Endothelial cell (in vitro differentiated cells): ENCODE measurements at regions not wholly inside any gene's neighbourhood (a gene's known extent, or its start where the extent isn't known, plus 50 kb on each side); places are given as distances from the start of the nearest gene placed in this dataset.

ENCODE experiments used
- DNase-seq: peaks from one replicate; pipeline ENCODE4 v3.0.0; 2021; ENCODE audit warnings: low spot score
- H3K27ac Mint-ChIP-seq: one replicate; pipeline ENCODE4 v1.8.0; 2021; ENCODE audit warnings: mixed read lengths, inconsistent platforms; ENCODE audit not compliant: unreplicated experiment
- H3K27me3 Mint-ChIP-seq: one replicate; pipeline ENCODE4 v1.8.0; 2021; ENCODE audit warnings: mild to moderate bottlenecking, moderate library complexity, mixed read lengths, inconsistent platforms; ENCODE audit not compliant: unreplicated experiment
- H3K36me3 Mint-ChIP-seq: one replicate; pipeline ENCODE4 v1.8.0; 2021; ENCODE audit warnings: mild to moderate bottlenecking, low read depth, mixed read lengths, inconsistent platforms; ENCODE audit not compliant: unreplicated experiment
- H3K4me1 Mint-ChIP-seq: one replicate; pipeline ENCODE4 v1.8.0; 2021; ENCODE audit warnings: mild to moderate bottlenecking, mixed read lengths, inconsistent platforms; ENCODE audit not compliant: unreplicated experiment
- H3K4me3 Mint-ChIP-seq: one replicate; pipeline ENCODE4 v1.8.0; 2021; ENCODE audit warnings: mild to moderate bottlenecking, mixed read lengths, inconsistent platforms; ENCODE audit not compliant: unreplicated experiment
- H3K9me3 Mint-ChIP-seq: one replicate; pipeline ENCODE4 v1.8.0; 2021; ENCODE audit warnings: mixed read lengths, inconsistent platforms; ENCODE audit not compliant: unreplicated experiment
- TF ChIP-seq, protein P1 (sequence below): fragments of 200-600 bp; sonication (generic); IDR thresholded peaks from one replicate; pipeline ENCODE4 v1.5.0; 2021; ENCODE audit warnings: antibody characterized with exemption; ENCODE audit not compliant: unreplicated experiment

DNA sequence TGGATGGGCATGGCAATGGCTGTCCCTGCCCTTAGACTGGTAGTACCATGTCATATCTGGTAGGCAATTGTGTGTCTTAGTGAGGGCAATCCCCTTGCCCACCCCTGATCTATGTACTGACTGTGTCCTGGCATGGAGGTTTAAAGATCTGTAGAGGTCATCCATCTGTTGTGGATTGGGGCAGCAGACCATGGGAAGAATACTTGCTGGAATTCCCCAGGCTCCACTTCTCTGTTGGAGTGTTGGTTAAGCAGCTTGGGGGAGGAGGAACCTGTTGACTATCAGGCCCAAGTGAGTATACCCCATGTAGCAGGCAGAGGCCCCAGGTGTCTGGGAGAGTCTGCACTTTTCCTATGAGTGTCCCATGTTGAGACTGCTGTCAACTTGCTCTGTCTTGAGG lies 246.7 kb upstream of the DIPK2B start:
- Mint-ChIP-seq H3K4me3 (no peak overlapping the region), H3K27ac (no peak overlapping the region), H3K4me1 (peaks cover 1% of the 10 kb centered on the region), H3K36me3 (no peaks in the 10 kb centered on the region), H3K27me3 (no peaks in the 10 kb centered on the region), H3K9me3 (no peaks in the 10 kb centered on the region)
- no peak for DNase-seq
- TF ChIP-seq, protein P1, sequence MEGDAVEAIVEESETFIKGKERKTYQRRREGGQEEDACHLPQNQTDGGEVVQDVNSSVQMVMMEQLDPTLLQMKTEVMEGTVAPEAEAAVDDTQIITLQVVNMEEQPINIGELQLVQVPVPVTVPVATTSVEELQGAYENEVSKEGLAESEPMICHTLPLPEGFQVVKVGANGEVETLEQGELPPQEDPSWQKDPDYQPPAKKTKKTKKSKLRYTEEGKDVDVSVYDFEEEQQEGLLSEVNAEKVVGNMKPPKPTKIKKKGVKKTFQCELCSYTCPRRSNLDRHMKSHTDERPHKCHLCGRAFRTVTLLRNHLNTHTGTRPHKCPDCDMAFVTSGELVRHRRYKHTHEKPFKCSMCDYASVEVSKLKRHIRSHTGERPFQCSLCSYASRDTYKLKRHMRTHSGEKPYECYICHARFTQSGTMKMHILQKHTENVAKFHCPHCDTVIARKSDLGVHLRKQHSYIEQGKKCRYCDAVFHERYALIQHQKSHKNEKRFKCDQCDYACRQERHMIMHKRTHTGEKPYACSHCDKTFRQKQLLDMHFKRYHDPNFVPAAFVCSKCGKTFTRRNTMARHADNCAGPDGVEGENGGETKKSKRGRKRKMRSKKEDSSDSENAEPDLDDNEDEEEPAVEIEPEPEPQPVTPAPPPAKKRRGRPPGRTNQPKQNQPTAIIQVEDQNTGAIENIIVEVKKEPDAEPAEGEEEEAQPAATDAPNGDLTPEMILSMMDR: no peak

DNA sequence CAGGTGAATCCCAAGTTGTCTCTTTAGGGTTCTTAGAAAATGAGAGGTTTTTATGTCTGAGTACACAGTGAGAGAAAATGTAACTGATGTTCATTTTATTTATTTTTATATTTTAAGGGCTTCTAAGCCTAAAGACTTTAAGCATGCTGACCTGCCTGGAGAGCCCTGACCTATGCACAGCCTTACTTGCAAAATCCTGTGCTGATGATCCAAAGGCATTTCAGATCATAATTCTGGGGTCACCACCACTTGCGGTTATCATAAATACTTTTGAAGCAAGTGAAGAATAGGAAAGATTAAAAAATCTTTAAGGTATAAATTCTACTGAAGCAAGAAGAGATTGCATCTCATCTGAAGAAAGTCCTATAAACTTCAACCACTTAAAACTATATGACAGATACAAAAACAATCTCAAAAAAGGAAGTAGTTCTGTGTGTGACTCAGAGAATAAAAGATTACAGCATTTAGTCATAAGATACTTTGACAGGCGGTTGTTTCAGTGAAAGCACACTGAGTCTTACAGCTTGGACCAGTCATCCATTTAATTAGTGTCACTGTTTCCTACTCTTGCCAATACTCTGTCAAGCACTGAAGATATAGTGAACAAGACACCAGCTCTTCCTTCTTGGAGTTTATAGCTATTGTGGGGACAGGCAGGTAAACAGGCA lies 245.2 kb upstream of the DIPK2B start:
- H3K9me3 Mint-ChIP-seq: no peaks in the 10 kb centered on the region
- H3K4me3 Mint-ChIP-seq: no peak overlapping the region
- no peaks in the 10 kb centered on the region for H3K4me1 Mint-ChIP-seq
- no peaks in the 10 kb centered on the region for H3K27me3 Mint-ChIP-seq
- H3K27ac Mint-ChIP-seq: no peak overlapping the region
- TF ChIP-seq, protein P1: no peak
- DNase-seq: no peak
- no peaks in the 10 kb centered on the region for H3K36me3 Mint-ChIP-seq

DNA sequence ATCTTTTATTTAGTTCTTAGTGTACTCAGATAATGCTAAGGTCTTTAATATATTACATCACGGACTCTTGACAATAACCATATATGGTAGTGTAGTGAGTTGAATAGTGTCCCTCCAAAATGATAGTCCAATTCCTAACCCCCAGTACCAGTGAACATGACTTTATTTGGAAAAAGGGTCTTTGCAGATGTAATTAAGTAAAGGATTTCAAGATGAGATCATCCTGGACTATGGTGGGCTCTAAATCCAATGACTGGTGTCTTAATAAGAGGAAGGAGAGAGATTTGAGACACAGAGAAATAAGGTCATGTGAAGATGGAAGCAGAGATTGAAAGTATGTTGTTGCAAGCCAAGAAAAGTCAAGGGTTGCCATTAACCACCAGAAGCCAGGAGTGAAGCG lies 236.5 kb upstream of the DIPK2B start:
- TF ChIP-seq, protein P1: no peak
- Mint-ChIP-seq H3K9me3 (no peaks in the 10 kb centered on the region), H3K4me1 (no peaks in the 10 kb centered on the region), H3K4me3 (no peak overlapping the region), H3K27ac (no peak overlapping the region), H3K27me3 (no peaks in the 10 kb centered on the region), H3K36me3 (no peaks in the 10 kb centered on the region)
- no peak for DNase-seq

DNA sequence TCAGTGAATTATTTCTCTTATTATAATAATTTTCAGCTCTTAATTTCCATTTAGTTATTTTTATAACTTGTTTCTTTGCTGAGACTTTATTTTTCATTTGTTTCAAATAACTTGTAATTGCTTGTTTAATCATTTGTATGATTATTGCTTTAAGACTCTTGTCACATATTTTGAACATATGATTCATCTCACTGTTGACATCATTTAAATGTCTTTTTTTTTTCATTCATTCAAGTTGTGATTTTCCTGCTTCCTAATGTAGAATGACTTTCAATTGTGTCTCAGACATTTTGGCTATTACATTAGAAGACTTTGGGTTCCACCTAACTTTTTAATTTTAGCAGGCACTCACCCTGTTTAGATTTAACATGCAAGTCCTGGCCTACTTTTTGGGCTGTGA lies 234.8 kb upstream of the DIPK2B start:
- no peaks in the 10 kb centered on the region for H3K27me3 Mint-ChIP-seq
- no peaks in the 10 kb centered on the region for H3K4me1 Mint-ChIP-seq
- TF ChIP-seq, protein P1: no peak
- no peaks in the 10 kb centered on the region for H3K9me3 Mint-ChIP-seq
- H3K4me3 Mint-ChIP-seq: no peak overlapping the region
- no peak for DNase-seq
- H3K27ac Mint-ChIP-seq: no peak overlapping the region
- H3K36me3 Mint-ChIP-seq: no peaks in the 10 kb centered on the region

DNA sequence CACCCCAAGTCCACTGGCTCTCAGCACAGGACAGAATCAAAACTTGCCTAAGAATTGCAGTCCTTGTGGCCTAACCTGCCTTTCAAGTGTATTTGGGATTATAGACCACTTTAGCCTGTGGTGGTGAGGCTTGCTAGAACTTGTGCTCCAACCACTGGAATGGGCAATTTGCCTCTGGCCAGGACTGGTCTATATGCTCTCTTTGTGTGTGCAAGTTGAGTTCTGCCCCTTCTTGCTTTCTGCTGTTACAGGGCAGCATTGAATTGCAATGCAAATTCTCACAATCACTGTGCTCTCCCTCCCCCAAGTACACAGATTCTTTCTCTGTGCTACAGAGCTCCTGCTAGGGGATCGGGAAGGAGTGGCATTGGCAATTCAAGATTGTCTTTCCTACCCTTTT lies 233.6 kb upstream of the DIPK2B start:
- H3K27me3 Mint-ChIP-seq: no peaks in the 10 kb centered on the region
- no peak overlapping the region for H3K27ac Mint-ChIP-seq
- no peaks in the 10 kb centered on the region for H3K36me3 Mint-ChIP-seq
- DNase-seq: no peak
- no peaks in the 10 kb centered on the region for H3K9me3 Mint-ChIP-seq
- no peaks in the 10 kb centered on the region for H3K4me1 Mint-ChIP-seq
- no peak overlapping the region for H3K4me3 Mint-ChIP-seq
- TF ChIP-seq, protein P1: no peak
